NCI-H2227 treated with DMSO at 0.1 percent for 48 hours (cell line): ENCODE measurements at regions not wholly inside any gene's neighbourhood (a gene's known extent, or its start where the extent isn't known, plus 50 kb on each side); places are given as distances from the start of the nearest gene placed in this dataset.
"Not testable (repeated sequence)": the region's sequence is repeated elsewhere in the genome, so short reads cannot be mapped to it uniquely, and the experiment has no call there.

Source experiments
- DNase-seq: peaks from one replicate; lab custom pipeline; 2025; lab: John Stamatoyannopoulos, UW

DNA sequence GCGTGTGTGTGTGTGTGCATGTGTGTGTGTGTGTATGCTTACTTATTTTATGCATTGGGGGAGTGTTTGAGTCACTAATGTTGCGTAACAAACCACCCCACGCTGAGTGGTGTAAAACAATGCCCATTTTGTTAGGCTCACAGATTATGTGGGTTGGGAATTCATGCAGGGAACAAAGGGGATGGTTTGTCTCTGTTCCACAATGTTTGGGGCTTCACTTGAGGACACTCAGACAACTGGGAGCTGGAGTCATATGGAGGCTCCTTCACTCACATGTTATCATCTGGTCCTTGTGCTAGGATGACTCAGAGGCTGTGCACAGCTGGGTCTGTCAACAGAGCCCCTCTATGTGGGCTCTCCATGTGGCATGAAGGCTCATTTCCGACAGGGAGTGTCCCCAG lies 51.3 kb upstream of the LARGE1 start:
- DNase-seq, result no peak

DNA sequence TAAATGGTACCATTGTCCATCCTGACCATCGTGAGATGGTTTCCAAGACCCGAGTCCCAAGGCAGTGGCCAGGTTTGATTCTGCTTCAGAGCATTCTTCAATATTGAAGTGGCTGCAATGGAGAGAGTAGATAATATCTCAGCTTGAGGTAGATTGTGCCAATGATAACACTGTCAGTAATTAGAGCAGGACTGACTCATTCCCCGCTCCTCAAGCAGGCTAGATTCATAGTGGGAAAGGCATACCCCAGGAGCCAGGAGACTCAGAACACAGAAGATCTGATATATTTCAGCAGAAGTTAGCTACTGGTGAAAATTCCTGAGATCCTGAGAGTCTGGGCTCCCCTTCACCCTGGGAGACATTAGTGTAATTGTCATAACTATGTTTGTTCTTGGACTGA lies 55.6 kb upstream of the LARGE1 start:
- no peak for DNase-seq

DNA sequence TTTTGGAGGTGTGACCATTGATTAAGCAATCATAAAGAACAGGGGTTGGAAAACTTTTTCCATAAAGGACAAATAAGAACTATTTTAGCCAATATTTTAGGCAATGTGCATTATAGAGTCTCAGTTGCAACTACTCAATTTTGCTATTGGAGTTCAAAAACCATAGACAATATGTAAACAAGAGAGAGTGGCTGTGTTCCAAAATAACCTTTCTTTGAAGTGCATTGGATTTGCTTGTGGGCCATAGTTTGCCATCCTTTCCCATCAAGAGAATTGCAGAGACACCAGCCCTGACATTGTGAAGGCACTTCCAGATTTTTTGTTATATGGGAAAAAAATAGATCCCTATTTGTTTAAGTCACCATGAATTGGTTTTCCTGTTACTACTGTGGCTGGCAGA lies 63.3 kb upstream of the LARGE1 start:
- DNase-seq, result no peak

DNA sequence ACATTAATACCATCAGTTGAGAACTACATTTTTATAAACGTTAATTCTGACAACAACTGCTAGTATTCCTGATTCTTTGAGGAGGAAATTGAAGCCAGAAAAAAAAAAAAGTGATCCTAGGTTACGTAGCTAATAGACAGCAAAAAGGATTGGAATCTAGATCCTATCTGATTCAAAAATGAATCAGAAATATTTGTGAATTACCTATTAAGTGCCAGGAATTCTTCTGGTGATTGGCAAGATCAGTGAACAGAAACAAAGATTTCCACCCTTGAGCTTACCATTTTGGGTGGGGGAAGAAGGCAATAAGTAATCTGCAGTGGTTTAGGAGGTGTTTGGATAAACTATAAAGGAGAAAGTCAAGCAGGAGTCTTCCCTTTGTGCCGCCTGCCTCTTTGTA lies 63.9 kb upstream of the LARGE1 start:
- DNase-seq, result no peak

DNA sequence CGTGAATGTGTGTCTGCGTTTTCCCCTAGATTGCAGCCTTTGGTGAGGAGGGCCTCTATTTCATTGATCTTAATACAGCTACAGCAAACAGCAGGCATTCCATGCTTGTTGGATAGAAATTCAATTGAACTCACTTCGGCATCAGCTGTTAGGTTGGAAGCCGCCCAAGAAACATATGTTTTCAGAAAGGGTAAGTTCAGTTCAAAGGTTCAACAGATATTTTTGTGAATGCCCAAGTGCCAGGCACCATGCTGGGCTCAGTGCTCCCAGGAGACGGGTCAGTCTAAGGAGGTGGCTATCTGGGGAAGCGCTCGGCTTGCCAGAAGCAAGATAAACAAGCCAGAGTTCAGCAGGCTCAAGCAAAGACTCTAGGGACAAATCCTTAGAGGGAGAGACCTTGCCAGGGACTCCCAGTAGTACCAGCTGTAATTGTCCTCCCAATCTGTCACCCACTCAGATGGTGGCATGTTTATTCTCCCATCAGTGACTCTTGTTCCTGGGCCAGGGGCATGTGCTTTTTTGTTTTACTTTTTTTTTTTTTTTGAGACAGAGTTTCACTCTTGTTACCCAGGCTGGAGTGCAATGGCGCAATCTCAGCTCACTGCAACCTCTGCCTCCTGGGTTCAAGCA lies 64.5 kb upstream of the LARGE1 start:
- DNase-seq, result no peak

DNA sequence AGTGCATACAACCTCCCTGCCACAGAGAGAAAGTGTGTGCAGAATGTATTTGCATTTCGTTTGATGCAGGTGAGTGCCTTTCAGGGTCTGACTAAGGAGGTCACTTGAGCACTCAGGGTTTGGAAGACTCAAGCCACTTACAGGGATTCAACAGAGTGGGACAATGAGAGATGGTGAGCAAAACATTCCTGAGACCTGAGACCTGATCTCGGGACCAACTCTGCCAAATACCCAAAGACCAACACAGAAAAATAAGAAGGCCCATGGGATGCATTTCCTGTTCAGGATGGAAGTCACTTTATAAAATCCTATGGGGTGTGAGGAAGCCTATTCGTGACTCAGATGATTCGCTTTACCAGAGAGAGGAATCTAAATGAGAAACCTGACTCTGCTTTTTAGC lies 65.2 kb upstream of the LARGE1 start:
- no peak for DNase-seq

DNA sequence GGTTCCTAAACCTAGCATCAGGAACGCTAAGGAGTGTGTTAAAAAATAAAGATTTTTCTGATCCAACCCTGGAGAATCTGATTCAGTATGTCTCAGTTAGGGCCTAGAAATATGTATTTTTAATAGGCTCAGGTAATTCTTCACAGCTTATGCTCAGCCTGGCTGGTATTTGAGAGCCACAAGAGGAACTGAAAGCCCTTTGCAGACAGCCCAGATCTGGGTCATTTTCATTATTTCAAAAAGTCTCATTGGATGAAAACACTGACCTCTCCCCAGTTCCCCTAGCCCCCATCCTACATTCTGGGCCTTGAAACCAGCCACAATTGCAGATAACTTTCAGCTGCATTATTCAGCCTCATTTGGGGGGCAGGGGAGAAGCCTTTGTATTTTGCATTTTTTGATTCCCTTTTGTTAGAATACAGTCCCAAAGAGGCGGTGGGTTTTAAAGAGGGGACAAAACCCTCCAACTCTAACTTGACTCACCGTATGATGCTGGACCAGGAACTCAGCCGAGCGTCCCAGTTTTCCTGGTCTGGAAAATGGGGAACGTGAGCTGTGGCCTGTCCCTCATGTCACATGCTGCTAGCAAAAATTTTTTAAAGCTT lies 66.0 kb upstream of the LARGE1 start:
- DNase-seq, result no peak

DNA sequence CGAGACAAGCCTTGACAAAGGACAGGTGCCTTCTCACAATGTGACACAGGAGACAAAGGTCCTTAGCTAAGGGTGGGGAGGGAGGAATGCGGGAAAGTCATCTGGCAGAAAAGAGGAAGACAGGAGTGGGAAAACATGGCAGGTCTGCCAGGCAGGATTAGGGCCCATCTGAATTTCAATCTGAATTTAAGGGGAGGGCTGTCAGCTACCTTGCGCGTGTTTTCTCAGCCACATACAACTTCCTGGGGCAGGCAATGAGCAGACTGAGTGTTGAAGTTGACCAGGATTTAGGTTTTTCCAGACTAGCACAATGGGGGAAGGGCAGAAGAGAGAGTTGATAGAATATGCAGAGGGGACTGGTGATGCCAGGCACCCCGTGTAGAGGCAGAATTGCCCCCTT lies 66.7 kb upstream of the LARGE1 start:
- DNase-seq, result no peak

DNA sequence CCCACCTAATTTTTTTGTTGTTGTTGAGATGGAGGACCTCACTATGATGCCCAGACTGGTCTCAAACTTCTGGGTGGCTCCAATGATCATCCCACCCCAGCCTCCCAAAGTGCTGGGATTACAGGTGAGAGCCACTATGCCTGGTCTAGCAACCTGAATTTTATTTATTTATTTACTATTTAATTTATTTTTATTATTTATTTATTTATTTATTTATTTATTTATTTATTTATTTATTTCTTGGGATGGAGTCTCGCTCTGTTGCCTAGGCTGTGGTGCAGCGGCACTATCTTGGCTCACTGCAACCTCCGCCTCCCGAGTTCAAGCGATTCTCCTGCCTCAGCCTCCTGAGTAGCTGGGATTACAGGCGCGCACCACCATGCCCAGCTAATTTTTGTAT lies 69.0 kb upstream of the LARGE1 start:
- not testable (repeated sequence) for DNase-seq

DNA sequence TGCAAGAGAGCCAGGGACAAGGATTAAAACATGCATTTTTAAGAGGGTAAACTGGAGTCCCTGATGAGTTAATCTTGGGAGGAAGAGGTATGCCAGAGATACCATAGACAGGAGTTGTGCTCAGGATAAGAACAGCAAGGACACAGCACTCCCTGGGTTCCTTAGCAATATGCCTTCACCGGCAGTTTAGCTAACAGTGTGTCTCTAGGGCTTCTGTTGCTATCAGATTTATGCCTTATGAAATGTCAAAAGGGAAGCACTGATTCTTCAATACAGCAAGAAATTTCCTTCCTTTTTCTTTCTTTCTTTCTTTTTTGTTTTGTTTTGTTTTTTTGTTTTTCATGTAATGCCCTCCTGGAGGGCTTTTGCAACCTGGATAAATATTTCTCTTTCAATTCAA lies 71.3 kb upstream of the LARGE1 start:
- no peak for DNase-seq

DNA sequence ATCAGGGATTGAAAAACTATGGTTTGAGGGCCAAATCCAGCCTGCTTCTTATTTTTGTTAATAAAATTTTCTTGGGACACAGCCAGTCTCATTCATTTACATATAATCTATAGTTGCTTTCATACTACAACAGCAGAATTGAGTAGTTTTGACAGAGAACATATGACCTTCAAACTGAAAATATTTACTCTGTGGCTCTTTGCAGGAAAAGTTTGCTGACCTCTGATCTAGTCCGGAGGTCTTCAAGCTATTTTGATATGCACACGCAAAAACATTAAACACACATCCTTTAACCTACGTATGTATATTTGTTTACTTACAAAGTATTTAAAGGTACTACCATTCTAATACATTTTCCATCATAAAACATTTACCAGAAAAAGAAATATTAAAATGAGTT lies 76.5 kb upstream of the LARGE1 start:
- no peak for DNase-seq

DNA sequence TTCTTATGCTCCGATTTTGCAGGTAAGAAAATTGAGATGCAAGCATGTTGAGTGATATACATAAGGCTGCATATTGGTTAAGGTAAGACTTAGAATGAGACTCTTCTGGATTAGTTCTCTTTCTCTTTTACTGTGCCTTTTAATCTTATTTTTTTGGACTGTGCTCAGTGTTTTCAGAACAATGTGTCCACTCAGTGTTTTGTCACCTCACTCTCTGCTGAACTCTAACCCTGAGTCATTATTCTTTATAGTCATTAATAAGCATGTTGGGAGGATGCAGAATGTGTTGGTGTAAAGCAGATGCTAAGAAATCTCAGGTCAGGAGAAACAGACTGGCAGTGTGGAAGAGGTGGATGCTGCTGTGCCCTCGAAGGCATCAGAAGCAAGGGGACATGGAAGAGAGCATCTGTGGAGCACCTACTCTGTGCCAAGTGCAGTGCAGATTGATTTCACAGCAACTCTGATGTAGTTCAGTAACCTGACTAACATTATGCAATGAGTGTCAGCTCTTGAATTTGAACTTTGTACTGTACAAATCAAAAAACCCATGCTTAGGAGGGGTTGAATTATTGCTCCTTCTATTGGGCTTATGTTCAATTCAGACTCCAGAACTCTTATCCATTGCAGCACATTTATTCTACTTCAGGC lies 80.7 kb upstream of the LARGE1 start:
- no peak for DNase-seq

DNA sequence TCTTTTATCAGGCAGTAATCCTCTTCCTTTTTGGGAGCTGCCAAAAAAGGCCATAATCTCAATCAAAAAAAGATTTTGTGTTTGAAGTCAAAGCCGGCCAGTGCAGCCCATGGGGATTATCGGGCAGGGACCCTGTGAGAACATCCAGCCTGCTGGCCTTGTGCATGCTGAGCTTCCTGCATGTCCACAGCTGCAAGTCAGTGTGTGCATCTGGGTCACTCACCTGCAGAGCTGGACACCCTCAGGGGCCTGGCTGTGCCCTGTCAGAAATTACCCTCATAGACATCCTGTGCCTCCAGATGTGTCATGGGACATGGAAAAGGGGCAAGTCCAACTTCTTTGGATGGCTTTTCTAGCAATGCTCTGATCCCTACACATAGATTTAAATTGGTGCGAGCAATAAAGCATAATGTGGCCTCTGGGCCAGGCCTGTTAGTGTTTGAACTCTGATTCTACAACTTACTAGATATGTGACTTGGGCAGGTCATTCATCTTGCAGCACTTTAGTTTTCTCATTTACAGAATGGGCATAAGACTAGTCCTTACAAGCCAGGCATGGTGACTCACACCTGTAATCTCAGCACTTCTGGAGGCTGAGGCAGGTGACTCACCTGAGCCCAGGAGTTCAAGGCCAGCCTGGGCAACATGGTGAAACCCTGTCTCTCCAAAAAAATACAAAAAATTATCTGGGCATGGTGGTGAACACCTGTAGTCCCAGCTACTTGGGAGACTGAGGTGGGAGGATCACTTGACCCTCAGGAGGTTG lies 81.6 kb upstream of the LARGE1 start:
- no peak for DNase-seq

DNA sequence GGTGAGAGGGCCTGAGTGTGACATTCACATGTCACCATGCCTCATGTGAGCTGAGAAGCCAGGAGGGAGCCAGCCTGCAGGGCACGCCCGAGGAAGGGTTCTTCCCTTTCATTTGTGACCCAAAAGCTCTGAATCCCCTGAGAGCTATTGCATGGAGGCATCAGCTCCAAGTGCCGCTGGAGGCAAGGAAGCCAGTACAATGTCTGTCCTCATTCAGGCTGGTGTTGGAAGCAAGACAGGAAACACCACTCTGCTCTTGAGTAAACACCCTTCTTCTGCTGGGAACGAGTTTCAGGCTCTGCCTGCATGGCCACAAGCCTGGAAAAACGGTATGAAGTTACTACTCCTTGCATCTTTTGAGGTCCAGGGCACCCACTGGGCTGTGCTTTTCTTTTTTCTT lies 83.8 kb upstream of the LARGE1 start:
- no peak for DNase-seq

DNA sequence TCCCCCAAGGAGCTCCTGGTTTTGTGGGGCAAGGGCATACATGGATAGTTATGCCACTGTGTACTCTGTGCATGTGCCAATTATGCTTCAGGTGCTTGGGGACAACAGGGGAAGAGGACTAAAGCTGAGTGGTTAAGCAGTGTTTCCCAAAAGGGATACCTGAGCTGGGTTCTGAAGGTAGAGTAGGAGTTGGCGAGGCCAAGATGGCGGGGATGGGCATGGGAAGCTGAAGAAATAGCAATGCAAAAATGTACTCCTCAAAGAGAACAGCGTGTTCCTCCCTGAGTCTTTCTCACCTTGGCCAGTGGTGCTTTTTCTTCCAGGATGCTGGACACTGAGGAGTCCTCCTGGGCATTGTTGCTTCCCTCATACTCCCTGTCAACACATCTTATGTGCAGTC lies 90.0 kb upstream of the LARGE1 start:
- no peak for DNase-seq

DNA sequence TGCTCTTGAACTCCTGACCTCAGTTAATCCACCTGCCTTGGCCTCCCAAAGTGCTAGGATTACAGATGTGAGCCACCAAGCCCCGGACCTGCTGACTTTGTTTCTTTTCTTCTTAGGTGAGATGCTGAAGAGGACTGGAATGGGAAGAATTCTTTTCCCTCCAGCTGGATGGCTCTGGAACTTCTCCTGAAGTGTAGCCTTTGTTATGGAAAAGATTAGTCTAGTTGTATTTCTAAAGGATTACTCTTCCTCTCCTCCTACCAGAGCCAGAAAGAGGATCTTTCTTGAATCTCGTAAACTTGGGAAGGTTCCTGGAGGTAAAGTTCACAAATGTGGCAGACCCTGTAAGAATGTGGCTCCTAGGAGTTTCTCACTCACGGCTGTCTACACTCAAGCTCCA lies 95.4 kb upstream of the LARGE1 start:
- DNase-seq, result no peak

DNA sequence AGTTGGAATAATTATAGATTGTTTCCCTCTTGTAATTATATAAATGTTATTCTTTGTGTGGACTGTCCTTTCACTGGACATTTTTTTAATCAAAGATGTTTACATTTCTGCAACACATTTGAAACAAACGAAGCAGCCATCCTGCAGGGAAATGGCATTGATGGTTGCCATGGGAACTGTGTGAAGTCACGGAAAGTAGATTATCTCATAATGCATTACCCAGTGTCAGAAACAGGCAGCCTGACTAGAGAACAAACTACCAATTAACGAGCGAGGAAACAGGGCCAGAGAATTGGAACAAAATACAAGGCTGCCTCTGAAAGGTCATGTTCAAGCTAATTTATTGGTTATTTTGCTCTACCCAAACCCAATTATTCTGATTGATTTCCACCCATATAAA lies 96.9 kb upstream of the LARGE1 start:
- DNase-seq, result no peak

DNA sequence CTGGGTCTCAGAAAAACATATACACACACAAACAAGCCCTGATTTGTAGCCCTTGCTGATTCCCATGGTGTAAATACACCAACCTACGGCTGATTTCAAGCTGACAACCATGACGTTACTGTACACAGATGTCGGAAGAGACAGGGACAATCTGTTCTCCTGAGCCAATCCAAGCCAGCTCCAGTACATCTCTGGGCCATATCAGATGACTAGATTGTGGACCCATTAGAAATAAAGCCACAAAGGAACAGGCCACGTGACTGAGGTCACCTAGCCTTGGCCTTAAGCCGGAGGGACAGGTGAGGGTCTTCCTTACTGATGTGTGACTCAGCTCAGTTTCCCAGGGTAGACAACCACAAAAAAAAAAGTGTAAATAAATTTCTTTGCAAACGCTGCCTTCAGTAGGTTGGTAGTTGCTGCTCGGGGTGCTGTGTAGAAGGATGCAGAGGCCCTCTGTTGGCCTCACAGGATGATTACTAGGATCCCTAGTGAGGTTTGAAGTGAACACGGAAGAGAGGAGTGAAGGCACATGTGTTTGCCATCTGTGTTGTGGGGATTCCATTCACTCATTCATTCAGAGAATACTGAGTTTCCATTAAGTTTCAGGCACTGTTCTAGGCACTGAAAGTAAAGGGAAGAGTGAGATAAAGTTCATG lies 99.0 kb upstream of the LARGE1 start:
- no peak for DNase-seq

DNA sequence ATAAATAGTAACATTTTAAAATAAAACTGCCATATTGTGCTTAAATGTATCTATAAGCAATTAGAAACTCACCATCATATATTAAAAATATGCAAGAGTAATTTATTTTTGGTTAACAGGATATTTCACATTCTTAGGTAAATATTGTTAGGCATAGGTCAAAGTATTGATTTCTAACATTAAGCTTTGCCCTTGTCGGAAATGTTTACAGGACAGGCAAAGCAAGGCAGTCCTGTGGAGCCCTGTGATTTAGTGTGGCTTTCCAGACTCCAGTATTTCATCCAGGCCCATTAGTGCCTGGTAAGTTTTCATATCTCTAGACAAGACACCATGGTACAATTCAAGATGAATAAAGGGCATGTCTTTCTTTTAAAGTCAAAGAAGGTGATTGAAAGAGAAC lies 114.9 kb upstream of the LARGE1 start:
- no peak for DNase-seq

DNA sequence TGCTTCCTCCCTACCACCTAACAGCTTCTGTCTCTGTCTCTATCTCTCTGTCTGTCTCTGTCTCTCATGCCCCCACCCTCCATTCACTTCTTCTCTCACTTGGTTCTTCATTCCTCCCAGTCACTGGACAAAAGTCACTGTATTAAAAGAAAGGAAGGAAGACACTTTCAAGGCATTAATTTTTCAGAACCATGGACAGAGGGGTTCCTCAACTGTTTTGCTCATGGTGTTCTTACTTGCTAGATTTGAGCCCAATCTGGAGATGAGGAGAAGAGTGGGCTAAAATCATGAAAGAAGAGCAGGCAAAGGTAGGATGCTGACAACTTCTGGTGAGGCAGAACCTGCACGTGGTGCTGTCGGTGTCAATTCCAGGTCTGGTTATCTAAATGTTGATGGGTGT lies 116.7 kb upstream of the LARGE1 start:
- DNase-seq, result no peak

DNA sequence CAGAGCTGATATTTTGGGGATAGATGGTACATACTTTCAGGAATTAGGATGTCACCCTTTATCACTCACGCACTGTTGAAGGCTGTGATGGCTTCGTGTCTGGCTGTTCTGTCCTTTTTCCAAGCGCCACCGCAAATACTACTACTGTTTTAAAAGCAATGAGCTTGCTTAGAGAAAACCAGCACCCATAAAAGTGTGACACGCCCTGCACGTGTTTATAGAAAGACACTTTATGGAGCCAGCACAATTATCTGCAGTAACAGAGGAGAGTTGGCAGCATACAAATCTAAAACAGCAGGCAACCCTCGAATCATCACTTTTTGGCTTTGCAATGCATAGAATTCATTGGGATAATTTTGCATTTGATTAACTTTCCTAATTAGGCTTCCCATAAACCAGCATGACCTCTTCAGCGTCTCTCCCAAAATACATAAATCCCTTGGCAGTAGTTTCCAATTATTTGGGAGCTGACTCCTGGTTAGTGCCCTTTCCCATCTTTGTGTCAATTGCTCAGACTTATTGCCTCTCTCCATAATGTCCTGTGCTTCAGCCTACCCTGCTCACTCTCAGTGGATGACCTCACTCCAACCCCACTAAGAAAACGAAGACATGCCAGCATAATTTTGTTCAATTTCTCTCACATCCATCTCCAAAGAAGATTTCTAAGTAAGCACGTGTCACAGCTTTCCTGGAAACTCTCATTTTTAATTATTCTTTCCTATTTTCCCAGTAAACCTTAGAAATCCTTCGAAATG lies 118.7 kb upstream of the LARGE1 start:
- DNase-seq, result no peak

DNA sequence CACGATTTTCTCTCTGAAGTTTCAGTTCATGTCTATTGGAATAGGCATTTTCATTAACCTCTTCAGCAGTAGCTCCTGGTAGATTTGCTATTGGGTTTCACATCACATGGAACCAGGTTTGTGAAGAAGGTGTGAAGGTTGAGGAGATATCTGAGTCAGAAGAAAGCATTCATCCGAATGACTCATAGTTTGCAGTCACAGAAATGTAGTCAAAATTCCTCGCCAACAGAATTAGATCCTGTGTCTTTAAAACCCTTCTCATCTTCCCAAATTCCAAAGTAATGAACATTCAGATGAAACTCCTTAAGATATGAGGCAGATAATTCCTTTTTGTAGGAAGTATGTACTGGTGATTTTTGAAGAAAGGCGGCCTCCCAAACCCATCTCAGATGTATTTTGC lies 125.0 kb upstream of the LARGE1 start:
- DNase-seq, result no peak
